ENCODE measurements at regions not wholly inside any gene's neighbourhood (a gene's known extent, or its start where the extent isn't known, plus 50 kb on each side); places are given as distances from the start of the nearest gene placed in this dataset.

GRCh38 chr1:228853637-228854036 lies 118.4 kb downstream of the RHOU start (continued):
- TF ChIP-seq ZNF462 (CRISPR knock-in tag; IDR thresholded peaks at IDR 0.05) (no peak), CREB1 (CRISPR knock-in tag; IDR thresholded peaks at IDR 0.05; ENCODE audit: low read depth) (no peak), EZH2phosphoT487 (IDR thresholded peaks at IDR 0.05; ENCODE audit: unreplicated experiment) (no peak), ZNF114 (CRISPR knock-in tag; IDR thresholded peaks at IDR 0.05) (no peak)

GRCh38 chr1:228854907-228855306 lies 119.6 kb downstream of the RHOU start:
- ATAC-seq, result no peak
- TF ChIP-seq ZNF331 (CRISPR knock-in tag; IDR thresholded peaks at IDR 0.05; ENCODE audit: low read depth) (no peak), ETS1 (IDR thresholded peaks at IDR 0.05) (no peak), NANOG (IDR thresholded peaks at IDR 0.05; ENCODE audit: borderline replicate concordance) (no peak), CREB1 (CRISPR knock-in tag; IDR thresholded peaks at IDR 0.05; ENCODE audit: low read depth) (no peak), EZH2 (IDR thresholded peaks at IDR 0.05; ENCODE audit: low read depth, unreplicated experiment) (no peak), ZNF114 (CRISPR knock-in tag; IDR thresholded peaks at IDR 0.05) (no peak), REST (IDR thresholded peaks at IDR 0.05; ENCODE audit: unreplicated experiment) (no peak), POLR2AphosphoS5 (IDR thresholded peaks at IDR 0.05; ENCODE audit: low read depth) (no peak)
- Mint-ChIP-seq H3K27ac (no peak overlapping the region), H3K27me3 (ENCODE audit: insufficient read depth, low read depth, poor library complexity) (no peaks in the 10 kb centered on the region), H3K9me3 (peaks cover 19% of the 10 kb centered on the region), H3K4me1 (peaks cover 21% of the 10 kb centered on the region), H3K36me3 (ENCODE audit: low read depth) (peaks cover 22% of the 10 kb centered on the region; the same call in 2 of the 3 replicates), H3K4me3 (no peak overlapping the region)
- H3K4me3 ChIP-seq, result no peak overlapping the region
- DNase-seq (ENCODE audit: low spot score), result no peak
- H2AFZ ChIP-seq, result no peak overlapping the region
- no peaks in the 10 kb centered on the region for H4K20me1 ChIP-seq (replicated peaks; ENCODE audit: insufficient read depth)
- 0 out of 2 replicates have a peak, but pooled peaks cover 4% of the 10 kb centered on the region for H3F3A ChIP-seq (replicated peaks; ENCODE audit: low read depth)
- H3K9me2 ChIP-seq (ENCODE audit: insufficient read depth), result no peaks in the 10 kb centered on the region
- H3K36me3 ChIP-seq (ENCODE audit: insufficient read depth), result no peaks in the 10 kb centered on the region
- H3K4me1 ChIP-seq (ENCODE audit: insufficient read depth), result peaks cover 27% of the 10 kb centered on the region
- H3K27me3 ChIP-seq (ENCODE audit: insufficient read depth), result no peaks in the 10 kb centered on the region
- no peaks in the 10 kb centered on the region for H3K79me2 ChIP-seq (replicated peaks; ENCODE audit: insufficient read depth)
- no peak overlapping the region for H3K27ac ChIP-seq (ENCODE audit: low read depth)
- no peak overlapping the region for H3K4me2 ChIP-seq

All from GM23338 (cell line).